ENCODE measurements at regions not wholly inside any gene's neighbourhood (a gene's known extent, or its start where the extent isn't known, plus 50 kb on each side); places are given as distances from the start of the nearest gene placed in this dataset.

DNA sequence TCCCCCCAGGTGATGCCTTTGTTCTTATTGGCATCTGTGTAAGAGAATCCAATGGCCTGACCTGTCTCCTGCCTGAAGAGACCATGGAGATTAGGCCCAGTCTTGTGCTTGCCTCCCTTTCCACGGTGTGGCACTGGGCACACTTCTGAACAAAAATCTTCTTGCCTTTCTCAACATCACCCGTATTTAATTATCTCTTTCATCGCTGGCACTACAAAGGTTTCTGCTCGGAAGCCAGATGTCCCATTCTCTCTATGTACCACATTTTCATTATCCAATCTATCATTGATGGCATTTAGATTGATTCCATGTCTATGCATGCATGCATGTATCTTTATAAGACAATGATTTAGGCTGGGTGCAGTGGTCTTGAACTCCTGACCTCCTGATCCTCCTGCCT, 74.3 kb downstream of the SLC25A15 start:
- CTCF ChIA-PET, result no interaction called here
- DNase-seq, result no peak
- POLR2A ChIA-PET, result no interaction called here
- Mint-ChIP-seq H3K27me3 (no peaks in the 10 kb centered on the region), H3K4me3 (no peak overlapping the region), H3K36me3 (ENCODE audit: low read depth) (no peaks in the 10 kb centered on the region), H3K9me3 (peaks cover 9% of the 10 kb centered on the region), H3K27ac (no peak overlapping the region), H3K4me1 (no peaks in the 10 kb centered on the region)

GRCh38 chr13:40874138-40874779, 84.8 kb downstream of the SLC25A15 start:
- ChIA-PET POLR2A (no interaction called here), CTCF (no interaction called here)
- H3K27me3 Mint-ChIP-seq, result no peaks in the 10 kb centered on the region
- H3K27ac Mint-ChIP-seq, result no peak overlapping the region
- H3K36me3 Mint-ChIP-seq (ENCODE audit: low read depth), result peaks cover 63% of the 10 kb centered on the region
- H3K4me1 Mint-ChIP-seq, result no peaks in the 10 kb centered on the region
- H3K4me3 Mint-ChIP-seq, result no peak overlapping the region
- no peak for DNase-seq
- peaks cover 66% of the 10 kb centered on the region for H3K9me3 Mint-ChIP-seq

DNA sequence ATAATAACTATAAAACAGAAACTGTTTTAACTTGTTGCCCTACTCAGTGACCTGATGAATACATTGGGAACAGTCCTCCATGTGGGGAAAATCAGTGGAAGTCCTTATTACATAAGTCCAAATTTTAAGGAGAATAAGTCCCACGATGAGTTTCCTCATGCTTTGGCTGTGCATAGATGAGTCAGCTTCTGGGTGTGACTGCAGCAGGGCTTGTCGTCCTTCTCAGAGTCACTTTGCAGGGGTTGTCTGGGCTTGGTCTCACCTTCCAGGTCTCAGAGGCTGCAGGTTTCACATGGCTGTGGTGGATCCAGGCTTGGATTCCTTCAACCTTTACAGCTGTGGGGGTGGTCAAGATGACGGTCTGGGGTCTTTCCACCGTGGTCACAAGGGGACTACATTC, 85.6 kb downstream of the SLC25A15 start:
- no peaks in the 10 kb centered on the region for H3K27me3 Mint-ChIP-seq
- peaks cover 70% of the 10 kb centered on the region for H3K36me3 Mint-ChIP-seq (ENCODE audit: low read depth)
- no peaks in the 10 kb centered on the region for H3K4me1 Mint-ChIP-seq
- no peak overlapping the region for H3K4me3 Mint-ChIP-seq
- ChIA-PET CTCF (no interaction called here), POLR2A (no interaction called here)
- H3K27ac Mint-ChIP-seq, result no peak overlapping the region
- no peak for DNase-seq
- H3K9me3 Mint-ChIP-seq, result peaks cover 73% of the 10 kb centered on the region

DNA sequence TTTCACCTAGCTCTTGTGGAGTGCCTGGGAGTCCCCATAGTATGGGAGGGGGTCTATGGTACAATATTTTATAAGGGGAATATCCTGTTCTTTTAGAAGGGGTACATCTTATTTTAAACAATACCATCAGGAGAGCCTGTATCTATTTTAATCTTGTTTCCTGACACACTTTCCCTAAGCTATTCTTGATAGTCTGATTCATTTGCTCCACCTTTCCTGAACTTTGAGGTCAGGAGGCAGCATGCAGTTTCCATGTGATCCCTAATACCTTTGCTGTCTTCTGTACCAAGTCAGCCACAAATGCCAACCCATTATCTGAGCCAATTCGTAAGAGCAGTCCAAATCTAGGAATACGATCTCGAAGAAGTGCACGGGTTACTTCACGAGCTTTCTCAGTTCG, 86.2 kb downstream of the SLC25A15 start:
- ChIA-PET CTCF (no interaction called here), POLR2A (no interaction called here)
- no peak for DNase-seq
- H3K36me3 Mint-ChIP-seq (ENCODE audit: low read depth), result peaks cover 71% of the 10 kb centered on the region
- no peaks in the 10 kb centered on the region for H3K27me3 Mint-ChIP-seq
- peaks cover 74% of the 10 kb centered on the region for H3K9me3 Mint-ChIP-seq
- H3K4me1 Mint-ChIP-seq, result no peaks in the 10 kb centered on the region
- H3K4me3 Mint-ChIP-seq, result no peak overlapping the region
- no peak overlapping the region for H3K27ac Mint-ChIP-seq

DNA sequence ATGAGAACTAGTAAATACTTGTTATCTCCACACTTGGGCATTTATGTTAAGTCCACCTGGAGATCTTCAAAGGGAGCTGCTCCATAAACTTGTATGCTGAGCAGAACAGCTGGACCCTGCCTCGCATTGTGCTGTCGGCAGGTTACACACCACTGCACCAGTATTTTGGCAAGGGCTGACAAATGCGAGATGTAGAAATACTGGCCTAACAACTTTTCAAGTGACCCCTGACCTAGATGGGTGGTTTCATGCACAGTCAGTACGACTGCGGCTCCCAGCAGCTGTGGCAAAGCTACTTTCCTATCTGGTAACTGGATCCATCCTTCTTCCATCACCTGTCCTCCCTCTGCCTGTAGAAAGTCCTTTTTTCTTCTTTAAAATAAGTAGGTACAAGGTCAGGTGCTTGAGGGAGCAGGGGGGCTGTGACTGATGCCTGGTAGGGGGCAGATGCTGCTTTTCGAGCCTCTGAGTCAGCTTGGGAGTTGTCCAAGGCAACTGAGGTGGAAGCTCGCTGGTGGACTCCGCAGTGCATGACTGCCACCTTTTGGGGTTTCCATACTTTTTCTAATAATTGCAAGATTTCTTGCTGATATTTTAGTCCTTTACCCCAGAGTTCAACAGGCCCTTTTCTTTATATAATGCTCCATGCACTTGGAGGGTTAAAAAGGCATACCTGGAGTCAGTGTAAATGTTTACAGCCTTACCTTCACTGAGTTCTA, 86.8 kb downstream of the SLC25A15 start:
- no peak for DNase-seq
- H3K36me3 Mint-ChIP-seq (ENCODE audit: low read depth), result peaks cover 76% of the 10 kb centered on the region
- ChIA-PET POLR2A (no interaction called here), CTCF (no interaction called here)
- H3K27me3 Mint-ChIP-seq, result no peaks in the 10 kb centered on the region
- H3K27ac Mint-ChIP-seq, result no peak overlapping the region
- no peak overlapping the region for H3K4me3 Mint-ChIP-seq
- H3K9me3 Mint-ChIP-seq, result peaks cover 74% of the 10 kb centered on the region
- H3K4me1 Mint-ChIP-seq, result no peaks in the 10 kb centered on the region

- Mint-ChIP-seq H3K27ac (no peak overlapping the region), H3K27me3 (no peaks in the 10 kb centered on the region), H3K36me3 (ENCODE audit: low read depth) (peaks cover 71% of the 10 kb centered on the region), H3K4me3 (no peak overlapping the region), H3K4me1 (peaks cover 9% of the 10 kb centered on the region), H3K9me3 (peaks cover 63% of the 10 kb centered on the region)
- no peak for DNase-seq
- ChIA-PET CTCF (interaction anchor here (1.3 kb wide), 1 partner anchor 8 kb away, joined by 3 read pairs; no protein-coding TSS in a partner anchor), POLR2A (no interaction called here)
Observed at GRCh38 chr13:40878321-40878720, 88.9 kb downstream of the SLC25A15 start.

- Mint-ChIP-seq H3K4me1 (peaks cover 9% of the 10 kb centered on the region), H3K27me3 (no peaks in the 10 kb centered on the region), H3K4me3 (no peak overlapping the region), H3K36me3 (ENCODE audit: low read depth) (peaks cover 66% of the 10 kb centered on the region), H3K9me3 (peaks cover 58% of the 10 kb centered on the region), H3K27ac (no peak overlapping the region)
- no peak for DNase-seq
- ChIA-PET CTCF (interaction anchor here (1.3 kb wide), 1 partner anchor 8 kb away, joined by 3 read pairs; no protein-coding TSS in a partner anchor), POLR2A (no interaction called here)
Observed at GRCh38 chr13:40878823-40879222, 89.4 kb downstream of the SLC25A15 start.

Measured in activated CD4-positive, alpha-beta T cell treated with anti-CD3 and anti-CD28 coated beads, Interleukin-2, amount 10 ng/mL, durations not matched to agents 7 days and 5 days (primary cell).